ENCODE measurements at regions not wholly inside any gene's neighbourhood (a gene's known extent, or its start where the extent isn't known, plus 50 kb on each side); places are given as distances from the start of the nearest gene placed in this dataset.

GRCh38 chrX:138298268-138298667 lies 413.2 kb downstream of the FGF13 start:
- no peak for DNase-seq

GRCh38 chrX:138345801-138346200 lies 365.7 kb downstream of the FGF13 start:
- DNase-seq = no peak

GRCh38 chrX:138349351-138349750 lies 362.2 kb downstream of the FGF13 start:
- DNase-seq = no peak

GRCh38 chrX:138378876-138379275 lies 332.6 kb downstream of the FGF13 start:
- no peak for DNase-seq

GRCh38 chrX:138408101-138408500 lies 303.4 kb downstream of the FGF13 start:
- DNase-seq = no peak

GRCh38 chrX:138411048-138411447 lies 300.5 kb downstream of the FGF13 start:
- DNase-seq = no peak
